ENCODE measurements at regions not wholly inside any gene's neighbourhood (a gene's known extent, or its start where the extent isn't known, plus 50 kb on each side); places are given as distances from the start of the nearest gene placed in this dataset.

DNA sequence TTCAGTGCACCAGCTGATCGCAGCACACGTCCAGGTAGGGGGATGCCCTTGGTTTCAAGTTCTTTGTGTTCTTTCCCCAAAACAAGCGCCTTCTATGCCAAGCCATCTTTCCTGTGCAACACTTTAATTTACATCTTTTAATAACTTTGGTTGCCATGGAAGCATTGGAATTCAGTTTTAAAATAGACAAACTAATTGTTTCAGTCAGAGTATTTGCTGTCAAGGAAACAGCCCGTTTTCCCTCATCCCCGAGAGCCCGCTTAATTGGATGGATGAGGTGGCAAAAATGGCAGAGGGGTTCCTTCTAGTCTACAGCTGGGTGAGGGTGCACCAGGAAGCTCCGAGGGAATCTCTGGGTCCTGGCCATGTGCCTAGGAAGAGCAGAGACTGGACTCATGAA, 793.7 kb upstream of the EEF2KMT start:
- H3K9me3 ChIP-seq (ENCODE audit: control insufficient read depth in 1 of 2, insufficient read depth in 1 of 2, low read depth in 1 of 2, low read length in 2 of 2), result 0 out of 4 replicates have a peak, but pooled peaks cover 0 to 3% of the 10 kb centered on the region in 2 experiments
- ATAC-seq (no peak), DNase-seq (ENCODE audit: low read depth, low spot score) (no peak)
- H3K4me2 ChIP-seq (ENCODE audit: low read length), result no peak overlapping the region
- ChIA-PET RAD21 (ENCODE audit: low non-redundant PET in 1 of 2, low total read pairs in 2 of 2, uncharacterized antibody in 2 of 2, unreplicated experiment in 2 of 2) (no interaction called here), POLR2A (no interaction called here), CTCF (no interaction called here)
- H3K4me1 ChIP-seq (ENCODE audit: control insufficient read depth in 1 of 2, insufficient read depth in 2 of 2, low read length in 2 of 2), result no peaks in the 10 kb centered on the region
- H3K27ac ChIP-seq (ENCODE audit: low read depth, low read length), result no peak overlapping the region
- no TSS peak for BruUV-seq (replicated peaks)
- no peaks in the 10 kb centered on the region for H3K79me2 ChIP-seq (ENCODE audit: insufficient read depth, low read length)
- intact Hi-C loops (cut with micrococcal nuclease), result no loop called here
- H3K36me3 ChIP-seq (ENCODE audit: control insufficient read depth in 1 of 2, insufficient read depth in 2 of 2, low read length in 2 of 2), result no peaks in the 10 kb centered on the region
- H3K9ac ChIP-seq (ENCODE audit: low read length), result no peak overlapping the region
- TF ChIP-seq POLR2AphosphoS5 (IDR thresholded peaks at IDR 0.05; ENCODE audit: low read depth, low read length) (no peak), ZNF274 (IDR thresholded peaks at IDR 0.05; ENCODE audit: low read depth, low read length) (no peak), SIN3A (IDR thresholded peaks at IDR 0.05; ENCODE audit: low read depth) (no peak), JUND (IDR thresholded peaks at IDR 0.05) (no peak), TCF7L2 (IDR thresholded peaks at IDR 0.05; ENCODE audit: borderline replicate concordance, extremely low read depth, insufficient read depth, insufficient read length) (no peak), EGR1 (IDR thresholded peaks at IDR 0.05; ENCODE audit: low read depth) (no peak), ZFX (IDR thresholded peaks at IDR 0.05) (no peak), EZH2 (IDR thresholded peaks at IDR 0.05) (no peak), SP1 (IDR thresholded peaks at IDR 0.05; ENCODE audit: low read depth) (no peak), EZH2phosphoT487 (IDR thresholded peaks at IDR 0.05; ENCODE audit: borderline replicate concordance) (no peak), MAX (IDR thresholded peaks at IDR 0.05) (no peak)
- TF ChIP-seq, protein P1, sequence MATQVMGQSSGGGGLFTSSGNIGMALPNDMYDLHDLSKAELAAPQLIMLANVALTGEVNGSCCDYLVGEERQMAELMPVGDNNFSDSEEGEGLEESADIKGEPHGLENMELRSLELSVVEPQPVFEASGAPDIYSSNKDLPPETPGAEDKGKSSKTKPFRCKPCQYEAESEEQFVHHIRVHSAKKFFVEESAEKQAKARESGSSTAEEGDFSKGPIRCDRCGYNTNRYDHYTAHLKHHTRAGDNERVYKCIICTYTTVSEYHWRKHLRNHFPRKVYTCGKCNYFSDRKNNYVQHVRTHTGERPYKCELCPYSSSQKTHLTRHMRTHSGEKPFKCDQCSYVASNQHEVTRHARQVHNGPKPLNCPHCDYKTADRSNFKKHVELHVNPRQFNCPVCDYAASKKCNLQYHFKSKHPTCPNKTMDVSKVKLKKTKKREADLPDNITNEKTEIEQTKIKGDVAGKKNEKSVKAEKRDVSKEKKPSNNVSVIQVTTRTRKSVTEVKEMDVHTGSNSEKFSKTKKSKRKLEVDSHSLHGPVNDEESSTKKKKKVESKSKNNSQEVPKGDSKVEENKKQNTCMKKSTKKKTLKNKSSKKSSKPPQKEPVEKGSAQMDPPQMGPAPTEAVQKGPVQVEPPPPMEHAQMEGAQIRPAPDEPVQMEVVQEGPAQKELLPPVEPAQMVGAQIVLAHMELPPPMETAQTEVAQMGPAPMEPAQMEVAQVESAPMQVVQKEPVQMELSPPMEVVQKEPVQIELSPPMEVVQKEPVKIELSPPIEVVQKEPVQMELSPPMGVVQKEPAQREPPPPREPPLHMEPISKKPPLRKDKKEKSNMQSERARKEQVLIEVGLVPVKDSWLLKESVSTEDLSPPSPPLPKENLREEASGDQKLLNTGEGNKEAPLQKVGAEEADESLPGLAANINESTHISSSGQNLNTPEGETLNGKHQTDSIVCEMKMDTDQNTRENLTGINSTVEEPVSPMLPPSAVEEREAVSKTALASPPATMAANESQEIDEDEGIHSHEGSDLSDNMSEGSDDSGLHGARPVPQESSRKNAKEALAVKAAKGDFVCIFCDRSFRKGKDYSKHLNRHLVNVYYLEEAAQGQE (IDR thresholded peaks at IDR 0.05; ENCODE audit: low read depth), result no peak
- H3K4me3 ChIP-seq (replicated peaks in 1 of 2; ENCODE audit: low read depth in 1 of 2, low read length in 2 of 2), result no peak overlapping the region
- no peaks in the 10 kb centered on the region for H3K9me2 ChIP-seq (ENCODE audit: insufficient read depth)
- H2AFZ ChIP-seq (ENCODE audit: low read depth, low read length, poor library complexity, severe bottlenecking), result no peak overlapping the region
- no peaks in the 10 kb centered on the region for H4K20me1 ChIP-seq (ENCODE audit: insufficient read depth)
- no peaks in the 10 kb centered on the region for H3K27me3 ChIP-seq (ENCODE audit: insufficient read depth, low read length)
